HepG2 (cell line): ENCODE measurements at regions not wholly inside any gene's neighbourhood (a gene's known extent, or its start where the extent isn't known, plus 50 kb on each side); places are given as distances from the start of the nearest gene placed in this dataset.

Experiments
- ASH2L ChIP-seq: fragments of 300-600, 200-600 bp; sonication (generic); IDR thresholded peaks from 2 replicates; pipeline ENCODE4 v1.7.0; 2017; ENCODE audit warnings: low read depth, mild to moderate bottlenecking, moderate library complexity, mixed read lengths, low read length; ENCODE audit not compliant: insufficient read length
- ATF7-NPFF ChIP-seq: sonication (generic); formaldehyde crosslinking; IDR thresholded peaks from 2 replicates; pipeline ENCODE4 v1.8.1; 2023; ENCODE audit warnings: mild to moderate bottlenecking, low read depth, missing genetic modification reagents, moderate library complexity
- GMEB1 ChIP-seq: sonication (generic); formaldehyde crosslinking; IDR thresholded peaks from 2 replicates; pipeline ENCODE4 v1.5.1; 2020; ENCODE audit warnings: missing genetic modification reagents, mild to moderate bottlenecking, borderline replicate concordance
- HOMEZ ChIP-seq: IDR thresholded peaks from 2 replicates; pipeline ENCODE4 v1.6.1; 2016; ENCODE audit warnings: low read depth
- SIX1 ChIP-seq: sonication (generic); formaldehyde crosslinking; IDR thresholded peaks from 2 replicates; pipeline ENCODE4 v1.4.0; 2020; ENCODE audit warnings: missing genetic modification reagents, borderline replicate concordance
- YY1 ChIP-seq: IDR thresholded peaks from 2 replicates; pipeline ENCODE4 v1.6.1; 2011; ENCODE audit warnings: low read length, low read depth, moderate library complexity, mild to moderate bottlenecking; ENCODE audit not compliant: insufficient read depth, insufficient replicate concordance
- ZBTB20 ChIP-seq: sonication (generic); formaldehyde crosslinking; IDR thresholded peaks from 2 replicates; pipeline ENCODE4 v1.8.1; 2023; ENCODE audit warnings: missing genetic modification reagents, low read depth, mild to moderate bottlenecking, borderline replicate concordance
- ZBTB3 ChIP-seq: sonication (generic); formaldehyde crosslinking; IDR thresholded peaks from 2 replicates; pipeline ENCODE4 v1.4.0; 2020; ENCODE audit warnings: low read depth, mild to moderate bottlenecking, moderate library complexity, missing genetic modification reagents, borderline replicate concordance
- ZBTB49 ChIP-seq: sonication (generic); formaldehyde crosslinking; IDR thresholded peaks from 2 replicates; pipeline ENCODE4 v1.4.0; 2020; ENCODE audit warnings: missing genetic modification reagents, borderline replicate concordance
- TF ChIP-seq, protein P1 (sequence below): sonication (generic); formaldehyde crosslinking; IDR thresholded peaks from 2 replicates; pipeline ENCODE4 v1.8.1; 2022; ENCODE audit warnings: mild to moderate bottlenecking, missing genetic modification reagents
- TF ChIP-seq, protein P2 (sequence below): sonication (generic); formaldehyde crosslinking; IDR thresholded peaks from 2 replicates; pipeline ENCODE4 v1.5.0; 2020; ENCODE audit warnings: mild to moderate bottlenecking, missing genetic modification reagents, moderate library complexity

GRCh38 chr11:94245121-94245520 is 59.3 kb upstream of the IZUMO1R start:
- TF ChIP-seq ATF7-NPFF = no peak
- TF ChIP-seq, protein P1, sequence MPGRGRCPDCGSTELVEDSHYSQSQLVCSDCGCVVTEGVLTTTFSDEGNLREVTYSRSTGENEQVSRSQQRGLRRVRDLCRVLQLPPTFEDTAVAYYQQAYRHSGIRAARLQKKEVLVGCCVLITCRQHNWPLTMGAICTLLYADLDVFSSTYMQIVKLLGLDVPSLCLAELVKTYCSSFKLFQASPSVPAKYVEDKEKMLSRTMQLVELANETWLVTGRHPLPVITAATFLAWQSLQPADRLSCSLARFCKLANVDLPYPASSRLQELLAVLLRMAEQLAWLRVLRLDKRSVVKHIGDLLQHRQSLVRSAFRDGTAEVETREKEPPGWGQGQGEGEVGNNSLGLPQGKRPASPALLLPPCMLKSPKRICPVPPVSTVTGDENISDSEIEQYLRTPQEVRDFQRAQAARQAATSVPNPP (CRISPR knock-in tag) = no peak
- TF ChIP-seq, protein P2, sequence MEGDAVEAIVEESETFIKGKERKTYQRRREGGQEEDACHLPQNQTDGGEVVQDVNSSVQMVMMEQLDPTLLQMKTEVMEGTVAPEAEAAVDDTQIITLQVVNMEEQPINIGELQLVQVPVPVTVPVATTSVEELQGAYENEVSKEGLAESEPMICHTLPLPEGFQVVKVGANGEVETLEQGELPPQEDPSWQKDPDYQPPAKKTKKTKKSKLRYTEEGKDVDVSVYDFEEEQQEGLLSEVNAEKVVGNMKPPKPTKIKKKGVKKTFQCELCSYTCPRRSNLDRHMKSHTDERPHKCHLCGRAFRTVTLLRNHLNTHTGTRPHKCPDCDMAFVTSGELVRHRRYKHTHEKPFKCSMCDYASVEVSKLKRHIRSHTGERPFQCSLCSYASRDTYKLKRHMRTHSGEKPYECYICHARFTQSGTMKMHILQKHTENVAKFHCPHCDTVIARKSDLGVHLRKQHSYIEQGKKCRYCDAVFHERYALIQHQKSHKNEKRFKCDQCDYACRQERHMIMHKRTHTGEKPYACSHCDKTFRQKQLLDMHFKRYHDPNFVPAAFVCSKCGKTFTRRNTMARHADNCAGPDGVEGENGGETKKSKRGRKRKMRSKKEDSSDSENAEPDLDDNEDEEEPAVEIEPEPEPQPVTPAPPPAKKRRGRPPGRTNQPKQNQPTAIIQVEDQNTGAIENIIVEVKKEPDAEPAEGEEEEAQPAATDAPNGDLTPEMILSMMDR (CRISPR knock-in tag) = no peak
- no peak for TF ChIP-seq ZBTB49 (CRISPR knock-in tag)
- TF ChIP-seq GMEB1 (CRISPR knock-in tag) = no peak
- no peak for TF ChIP-seq HOMEZ (CRISPR knock-in tag)
- no peak for TF ChIP-seq ZBTB20 (CRISPR knock-in tag)
- no peak for TF ChIP-seq ZBTB3 (CRISPR knock-in tag)
- TF ChIP-seq ASH2L = no peak
- no peak for TF ChIP-seq YY1
- TF ChIP-seq SIX1 (CRISPR knock-in tag) = no peak
